RPMI7951 (cell line): ENCODE measurements at regions not wholly inside any gene's neighbourhood (a gene's known extent, or its start where the extent isn't known, plus 50 kb on each side); places are given as distances from the start of the nearest gene placed in this dataset.
"Not testable (repeated sequence)": the region's sequence is repeated elsewhere in the genome, so short reads cannot be mapped to it uniquely, and the experiment has no call there.

Experiments
- DNase-seq: peaks from one replicate; pipeline ENCODE4 v3.0.0-alpha.2; 2012; ENCODE audit warnings: low read depth

GRCh38 chr2:207409517-207409916 is 120.2 kb upstream of the CREB1 start:
- no peak for DNase-seq

- DNase-seq = no peak
Measured at GRCh38 chr2:207412787-207413310, 116.9 kb upstream of the CREB1 start.

GRCh38 chr2:207413376-207413907 is 116.3 kb upstream of the CREB1 start:
- DNase-seq = no peak

GRCh38 chr2:207416111-207416510 is 113.7 kb upstream of the CREB1 start:
- peak; percentile 38 for DNase-seq

- DNase-seq = no peak
Measured at GRCh38 chr2:207416900-207417299, 112.9 kb upstream of the CREB1 start.

GRCh38 chr2:207417301-207417718 is 112.5 kb upstream of the CREB1 start:
- peak; percentile 64 for DNase-seq

- DNase-seq = no peak
Measured at GRCh38 chr2:207418419-207418818, 111.3 kb upstream of the CREB1 start.

GRCh38 chr2:207419331-207419730 is 110.4 kb upstream of the CREB1 start:
- no peak for DNase-seq

GRCh38 chr2:207421671-207422070 is 108.1 kb upstream of the CREB1 start:
- DNase-seq = no peak

- DNase-seq = no peak
Measured at GRCh38 chr2:207422380-207422779, 107.4 kb upstream of the CREB1 start.

GRCh38 chr2:207423886-207424285 is 105.9 kb upstream of the CREB1 start:
- peak; percentile 99 for DNase-seq

- DNase-seq = no peak
Measured at GRCh38 chr2:207427986-207428385, 101.8 kb upstream of the CREB1 start.

- DNase-seq = no peak
Measured at GRCh38 chr2:207428573-207428972, 101.2 kb upstream of the CREB1 start.

- DNase-seq = no peak
Measured at GRCh38 chr2:207432453-207432852, 97.3 kb upstream of the CREB1 start.

GRCh38 chr2:207434306-207434705 is 95.5 kb upstream of the CREB1 start:
- DNase-seq = peak; percentile 6

GRCh38 chr2:207434899-207435465 is 94.8 kb upstream of the CREB1 start:
- no peak for DNase-seq

- no peak for DNase-seq
Measured at GRCh38 chr2:207437136-207437523, 92.6 kb upstream of the CREB1 start.

GRCh38 chr2:207437524-207438143 is 92.1 kb upstream of the CREB1 start:
- DNase-seq = no peak

GRCh38 chr2:207438414-207439126 is 91.2 kb upstream of the CREB1 start:
- no peak for DNase-seq

GRCh38 chr2:207439881-207440280 is 89.9 kb upstream of the CREB1 start:
- DNase-seq = not testable (repeated sequence)

- DNase-seq = no peak
Measured at GRCh38 chr2:207444756-207445155, 85.0 kb upstream of the CREB1 start.

GRCh38 chr2:207446653-207447052 is 83.1 kb upstream of the CREB1 start:
- no peak for DNase-seq

GRCh38 chr2:207448006-207448405 is 81.8 kb upstream of the CREB1 start:
- DNase-seq = no peak
